ENCODE measurements at regions not wholly inside any gene's neighbourhood (a gene's known extent, or its start where the extent isn't known, plus 50 kb on each side); places are given as distances from the start of the nearest gene placed in this dataset.

DNA sequence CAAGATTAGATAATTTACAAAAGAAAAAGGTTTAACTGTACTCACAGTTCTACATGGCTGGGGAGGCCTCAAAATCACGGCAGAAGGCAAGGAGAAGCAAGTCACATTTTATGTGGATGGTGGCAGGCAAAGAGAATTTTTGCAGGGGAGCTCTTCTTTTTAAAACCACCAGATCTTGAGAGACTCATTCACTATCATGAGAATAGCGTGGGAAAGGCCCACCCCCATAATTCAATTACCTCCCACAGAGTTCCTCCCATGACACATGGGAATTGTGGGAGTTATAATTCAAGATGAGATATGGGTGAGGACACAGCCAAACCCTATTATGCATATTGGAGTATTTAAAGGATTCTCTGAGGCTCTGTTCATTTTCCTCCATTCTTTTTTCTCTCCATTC lies 138.7 kb upstream of the CADM2 start:
- H3K9me3 Mint-ChIP-seq (ENCODE audit: unreplicated experiment) = no peaks in the 10 kb centered on the region
- H3K27ac Mint-ChIP-seq (ENCODE audit: low read depth, unreplicated experiment) = no peak overlapping the region
- H3K27me3 Mint-ChIP-seq (ENCODE audit: insufficient read depth, unreplicated experiment) = no peaks in the 10 kb centered on the region
- intact Hi-C loops (cut with micrococcal nuclease) = no loop called here
- TF ChIP-seq, protein P1, sequence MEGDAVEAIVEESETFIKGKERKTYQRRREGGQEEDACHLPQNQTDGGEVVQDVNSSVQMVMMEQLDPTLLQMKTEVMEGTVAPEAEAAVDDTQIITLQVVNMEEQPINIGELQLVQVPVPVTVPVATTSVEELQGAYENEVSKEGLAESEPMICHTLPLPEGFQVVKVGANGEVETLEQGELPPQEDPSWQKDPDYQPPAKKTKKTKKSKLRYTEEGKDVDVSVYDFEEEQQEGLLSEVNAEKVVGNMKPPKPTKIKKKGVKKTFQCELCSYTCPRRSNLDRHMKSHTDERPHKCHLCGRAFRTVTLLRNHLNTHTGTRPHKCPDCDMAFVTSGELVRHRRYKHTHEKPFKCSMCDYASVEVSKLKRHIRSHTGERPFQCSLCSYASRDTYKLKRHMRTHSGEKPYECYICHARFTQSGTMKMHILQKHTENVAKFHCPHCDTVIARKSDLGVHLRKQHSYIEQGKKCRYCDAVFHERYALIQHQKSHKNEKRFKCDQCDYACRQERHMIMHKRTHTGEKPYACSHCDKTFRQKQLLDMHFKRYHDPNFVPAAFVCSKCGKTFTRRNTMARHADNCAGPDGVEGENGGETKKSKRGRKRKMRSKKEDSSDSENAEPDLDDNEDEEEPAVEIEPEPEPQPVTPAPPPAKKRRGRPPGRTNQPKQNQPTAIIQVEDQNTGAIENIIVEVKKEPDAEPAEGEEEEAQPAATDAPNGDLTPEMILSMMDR (IDR thresholded peaks at IDR 0.05; ENCODE audit: unreplicated experiment) = no peak
- H3K36me3 Mint-ChIP-seq (ENCODE audit: insufficient read depth, unreplicated experiment) = no peaks in the 10 kb centered on the region
- no peak for DNase-seq (ENCODE audit: unreplicated experiment)
- H3K4me3 Mint-ChIP-seq (ENCODE audit: unreplicated experiment) = no peak overlapping the region
- CTCF ChIA-PET = no interaction called here
- H3K4me1 Mint-ChIP-seq (ENCODE audit: insufficient read depth, unreplicated experiment) = no peaks in the 10 kb centered on the region
- no TSS peak for BruUV-seq (replicated peaks)
- POLR2A ChIA-PET = no interaction called here

DNA sequence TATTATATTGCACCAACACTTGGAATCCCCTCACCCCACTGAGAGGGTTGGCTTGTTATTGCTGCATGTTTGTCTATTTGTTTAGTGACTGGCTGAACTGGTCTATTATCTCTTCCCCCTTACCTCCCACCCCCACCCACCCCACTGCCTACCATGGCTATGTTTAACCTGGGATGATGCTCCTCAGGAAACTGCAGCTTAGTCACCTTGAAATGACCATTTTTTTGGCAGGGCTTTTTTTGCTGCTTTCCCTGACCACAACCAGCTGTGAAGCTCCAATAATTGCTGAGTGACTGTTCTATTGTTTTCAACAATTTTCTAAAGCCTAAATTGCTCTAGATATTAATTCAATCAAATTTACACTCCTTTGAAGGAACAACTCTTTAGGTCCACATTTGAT lies 137.9 kb upstream of the CADM2 start:
- no peak overlapping the region for H3K27ac Mint-ChIP-seq (ENCODE audit: low read depth, unreplicated experiment)
- POLR2A ChIA-PET = no interaction called here
- H3K4me1 Mint-ChIP-seq (ENCODE audit: insufficient read depth, unreplicated experiment) = no peaks in the 10 kb centered on the region
- H3K4me3 Mint-ChIP-seq (ENCODE audit: unreplicated experiment) = no peak overlapping the region
- no peaks in the 10 kb centered on the region for H3K27me3 Mint-ChIP-seq (ENCODE audit: insufficient read depth, unreplicated experiment)
- DNase-seq (ENCODE audit: unreplicated experiment) = no peak
- no peaks in the 10 kb centered on the region for H3K9me3 Mint-ChIP-seq (ENCODE audit: unreplicated experiment)
- TF ChIP-seq, protein P1 (IDR thresholded peaks at IDR 0.05; ENCODE audit: unreplicated experiment) = no peak
- intact Hi-C loops (cut with micrococcal nuclease) = no loop called here
- no peaks in the 10 kb centered on the region for H3K36me3 Mint-ChIP-seq (ENCODE audit: insufficient read depth, unreplicated experiment)
- BruUV-seq (replicated peaks) = no TSS peak
- CTCF ChIA-PET = no interaction called here

DNA sequence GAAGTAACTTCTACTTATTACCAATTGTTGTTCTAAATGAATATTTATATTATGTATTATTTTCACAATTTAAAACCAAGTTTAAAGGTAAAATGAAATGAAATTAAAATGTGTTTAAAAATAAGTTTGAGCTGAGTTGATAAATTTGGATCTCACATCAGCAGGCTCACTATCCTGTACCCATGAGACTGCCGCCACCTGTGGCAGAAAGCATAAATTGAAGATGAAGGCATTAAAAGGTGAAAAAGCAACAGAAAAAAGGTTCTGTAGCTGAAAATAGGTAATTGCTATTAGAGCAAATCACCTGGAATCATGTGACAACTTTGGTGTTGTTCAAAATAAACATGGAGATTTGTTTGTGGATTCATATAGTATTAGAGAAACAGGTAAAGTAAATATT lies 133.0 kb upstream of the CADM2 start:
- ChIA-PET CTCF (interaction anchor here (0.6 kb wide), 1 partner anchor 163 kb away, joined by 5 read pairs; no protein-coding TSS in a partner anchor), POLR2A (no interaction called here)
- H3K9me3 Mint-ChIP-seq (ENCODE audit: unreplicated experiment) = no peaks in the 10 kb centered on the region
- H3K27me3 Mint-ChIP-seq (ENCODE audit: insufficient read depth, unreplicated experiment) = no peaks in the 10 kb centered on the region
- no peak for DNase-seq (ENCODE audit: unreplicated experiment)
- BruUV-seq (replicated peaks) = no TSS peak
- TF ChIP-seq, protein P1 (IDR thresholded peaks at IDR 0.05; ENCODE audit: unreplicated experiment) = no peak
- H3K4me3 Mint-ChIP-seq (ENCODE audit: unreplicated experiment) = no peak overlapping the region
- H3K27ac Mint-ChIP-seq (ENCODE audit: low read depth, unreplicated experiment) = no peak overlapping the region
- H3K36me3 Mint-ChIP-seq (ENCODE audit: insufficient read depth, unreplicated experiment) = no peaks in the 10 kb centered on the region
- H3K4me1 Mint-ChIP-seq (ENCODE audit: insufficient read depth, unreplicated experiment) = no peaks in the 10 kb centered on the region
- intact Hi-C loops (cut with micrococcal nuclease) = no loop called here

GRCh38 chr3:84830476-84830875 lies 128.3 kb upstream of the CADM2 start:
- BruUV-seq (replicated peaks) = no TSS peak
- Mint-ChIP-seq H3K27ac (ENCODE audit: low read depth, unreplicated experiment) (no peak overlapping the region), H3K4me1 (ENCODE audit: insufficient read depth, unreplicated experiment) (no peaks in the 10 kb centered on the region), H3K36me3 (ENCODE audit: insufficient read depth, unreplicated experiment) (no peaks in the 10 kb centered on the region), H3K9me3 (ENCODE audit: unreplicated experiment) (peaks cover 9% of the 10 kb centered on the region), H3K4me3 (ENCODE audit: unreplicated experiment) (no peak overlapping the region), H3K27me3 (ENCODE audit: insufficient read depth, unreplicated experiment) (no peaks in the 10 kb centered on the region)
- POLR2A ChIA-PET = no interaction called here
- TF ChIP-seq, protein P1 (IDR thresholded peaks at IDR 0.05; ENCODE audit: unreplicated experiment) = no peak
- CTCF ChIA-PET = no interaction called here
- no peak for DNase-seq (ENCODE audit: unreplicated experiment)
- intact Hi-C loops (cut with micrococcal nuclease) = no loop called here

Measured in MCF 10A (cell line).